NT2/D1 (cell line): ENCODE measurements at regions not wholly inside any gene's neighbourhood (a gene's known extent, or its start where the extent isn't known, plus 50 kb on each side); places are given as distances from the start of the nearest gene placed in this dataset.

Experiments
- SUZ12 ChIP-seq: IDR thresholded peaks from 2 replicates; pipeline ENCODE4 v1.6.1; 2011; ENCODE audit not compliant: insufficient read length, insufficient read depth; ENCODE audit errors: extremely low read depth
- YY1 ChIP-seq: IDR thresholded peaks from 2 replicates; pipeline ENCODE4 v1.6.1; 2011; ENCODE audit not compliant: insufficient read length, insufficient read depth
- ZNF274 ChIP-seq: IDR thresholded peaks from 2 replicates; pipeline ENCODE4 v1.6.1; 2011; ENCODE audit warnings: mild to moderate bottlenecking, low read depth, low read length

- no peak for TF ChIP-seq YY1
- TF ChIP-seq SUZ12 = no peak
- no peak for TF ChIP-seq ZNF274
Measured at GRCh38 chr2:138205281-138205680, 241.0 kb downstream of the HNMT start.
